Activated naive CD8-positive, alpha-beta T cell treated with anti-CD3 and anti-CD28 coated beads, Interleukin-2, amount 50 U/mL, for 16 hours (primary cell): ENCODE measurements at regions not wholly inside any gene's neighbourhood (a gene's known extent, or its start where the extent isn't known, plus 50 kb on each side); places are given as distances from the start of the nearest gene placed in this dataset.
"Not testable (repeated sequence)": the region's sequence is repeated elsewhere in the genome, so short reads cannot be mapped to it uniquely, and the experiment has no call there.

Experiments
- DNase-seq: peaks from one replicate; pipeline ENCODE4 v3.0.0-alpha.2; 2020; ENCODE audit warnings: low read depth, low spot score

GRCh38 chr12:31906557-31907301 lies 52.5 kb upstream of the RESF1 start:
- no peak for DNase-seq

- no peak for DNase-seq
These were observed 56.2 kb upstream of the RESF1 start for GRCh38 chr12:31903025-31903424.

GRCh38 chr12:31900271-31900670 lies 58.9 kb upstream of the RESF1 start:
- no peak for DNase-seq

GRCh38 chr12:31899109-31899508 lies 60.1 kb upstream of the RESF1 start:
- no peak for DNase-seq

GRCh38 chr12:31897781-31898503 lies 61.3 kb upstream of the RESF1 start:
- no peak for DNase-seq

GRCh38 chr12:31897092-31897491 lies 62.1 kb upstream of the RESF1 start:
- not testable (repeated sequence) for DNase-seq

- peak; percentile 82 for DNase-seq
These were observed 62.6 kb upstream of the RESF1 start for GRCh38 chr12:31896514-31897039.

- no peak for DNase-seq
These were observed 63.6 kb upstream of the RESF1 start for GRCh38 chr12:31895449-31896150.

GRCh38 chr12:31890295-31891285 lies 68.6 kb upstream of the RESF1 start:
- DNase-seq: no peak

- no peak for DNase-seq
These were observed 72.0 kb upstream of the RESF1 start for GRCh38 chr12:31887109-31887811.

GRCh38 chr12:31882682-31883081 lies 76.5 kb upstream of the RESF1 start:
- not testable (repeated sequence) for DNase-seq

- no peak for DNase-seq
These were observed 78.9 kb upstream of the RESF1 start for GRCh38 chr12:31880340-31880739.

- no peak for DNase-seq
These were observed 81.3 kb upstream of the RESF1 start for GRCh38 chr12:31877884-31878283.

GRCh38 chr12:31876568-31877424 lies 82.4 kb upstream of the RESF1 start:
- DNase-seq: no peak

GRCh38 chr12:31875609-31875964 lies 83.6 kb upstream of the RESF1 start:
- no peak for DNase-seq

- peak; percentile 43 for DNase-seq
These were observed 84.1 kb upstream of the RESF1 start for GRCh38 chr12:31874961-31875608.

GRCh38 chr12:31872831-31873604 lies 86.2 kb upstream of the RESF1 start:
- no peak for DNase-seq

GRCh38 chr12:31869972-31870371 lies 89.2 kb upstream of the RESF1 start:
- DNase-seq: no peak
